GM13976 (cell line): ENCODE measurements at regions not wholly inside any gene's neighbourhood (a gene's known extent, or its start where the extent isn't known, plus 50 kb on each side); places are given as distances from the start of the nearest gene placed in this dataset.

Experiments used
- DNase-seq: peaks from one replicate; pipeline ENCODE4 v3.0.0; 2012; ENCODE audit warnings: low spot score
- CTCF ChIP-seq: IDR thresholded peaks from 2 replicates; pipeline ENCODE4 v1.5.1; 2012; ENCODE audit warnings: borderline replicate concordance, mild to moderate bottlenecking; ENCODE audit not compliant: insufficient read depth; ENCODE audit errors: extremely low read depth, missing control alignments, control extremely low read depth
- in situ Hi-C: fragments of 300-500 bp; cut with MboI; formaldehyde crosslinking; loops from one replicate; pipeline ENCODE4 v1.12.0; 2022; ENCODE audit warnings: low sequenced_read_pairs, mixed read lengths, inconsistent platforms; ENCODE audit not compliant: unreplicated experiment

- TF ChIP-seq CTCF, result no peak
- in situ Hi-C loops, result no loop called here
- no peak for DNase-seq
Measured at GRCh38 chr2:236359426-236360045, 95.3 kb upstream of the ASB18 start.

- in situ Hi-C loops, result no loop called here
Measured at GRCh38 chr2:236360496-236360895, 96.3 kb upstream of the ASB18 start.

GRCh38 chr2:236363711-236364277, 99.6 kb upstream of the ASB18 start:
- in situ Hi-C loops, result no loop called here
- no peak for TF ChIP-seq CTCF
- DNase-seq, result no peak

More at GRCh38 chr2:236360496-236360895, 96.3 kb upstream of the ASB18 start:
- TF ChIP-seq CTCF, result no peak
- no peak for DNase-seq

- in situ Hi-C loops, result no loop called here
- TF ChIP-seq CTCF, result no peak
- DNase-seq, result no peak
Measured at GRCh38 chr2:236365258-236366048, 101.2 kb upstream of the ASB18 start.

GRCh38 chr2:236366049-236366387, 101.8 kb upstream of the ASB18 start:
- no peak for DNase-seq
- no peak for TF ChIP-seq CTCF
- in situ Hi-C loops, result no loop called here

- no peak for DNase-seq
- no peak for TF ChIP-seq CTCF
- in situ Hi-C loops, result no loop called here
Measured at GRCh38 chr2:236366397-236366796, 102.2 kb upstream of the ASB18 start.
